OCI-LY7 (cell line): ENCODE measurements at regions not wholly inside any gene's neighbourhood (a gene's known extent, or its start where the extent isn't known, plus 50 kb on each side); places are given as distances from the start of the nearest gene placed in this dataset.

Experiments used
- BruUV-seq: library from RNA; stranded (reverse); fragments of 400-500 nt; replicated peaks from 2 replicates; lab custom pipeline; 2021; lab: Mats Ljungman, UMichigan
- CTCF ChIA-PET: fragments of 300-600 bp; sonication (Branson Sonifier 250); formaldehyde crosslinking; loops from one replicate; lab custom pipeline; 2022; ENCODE audit warnings: antibody characterized with exemption; ENCODE audit not compliant: unreplicated experiment; lab: Charles Lee
- POLR2A ChIA-PET: fragments of 300-600 bp; sonication (Branson Sonifier 250); formaldehyde crosslinking; loops from one replicate; lab custom pipeline; 2022; ENCODE audit warnings: antibody characterized with exemption; lab: Charles Lee
- DNase-seq: peaks from one replicate; pipeline ENCODE4 v3.0.0-alpha.2; 2015; ENCODE audit warnings: low spot score
- H2AFZ ChIP-seq: fragments of 200-600 bp; sonication (generic), shearing (Covaris generic); 2 replicates; pipeline ENCODE4 v1.6.1; 2014; ENCODE audit warnings: mild to moderate bottlenecking, antibody characterized with exemption, low read length, moderate library complexity
- H3K27ac ChIP-seq: fragments of 200-600 bp; sonication (generic); 2 replicates; pipeline ENCODE4 v1.5.1; 2014; ENCODE audit warnings: mixed run types, low read depth, mild to moderate bottlenecking, moderate library complexity, low read length, inconsistent platforms; ENCODE audit not compliant: poor library complexity, severe bottlenecking
- H3K36me3 ChIP-seq: fragments of 200-600 bp; sonication (generic); 2 replicates; pipeline ENCODE4 v1.6.1; 2014; ENCODE audit warnings: mild to moderate bottlenecking, antibody characterized with exemption, low read length, moderate library complexity, mixed read lengths; ENCODE audit not compliant: insufficient read depth
- H3K4me1 ChIP-seq: fragments of 200-600 bp; sonication (generic); 2 replicates; pipeline ENCODE4 v1.5.1; 2014; ENCODE audit warnings: mild to moderate bottlenecking, low read length; ENCODE audit not compliant: insufficient read depth, poor library complexity, severe bottlenecking
- H3K4me2 ChIP-seq: fragments of 200-600 bp; sonication (generic); 2 replicates; pipeline ENCODE4 v1.6.1; 2014; ENCODE audit warnings: mild to moderate bottlenecking, low read length
- H3K4me3 ChIP-seq: fragments of 200-600 bp; sonication (generic); 2 replicates; pipeline ENCODE4 v1.5.1; 2014; ENCODE audit warnings: mild to moderate bottlenecking, low read depth, low read length; ENCODE audit not compliant: poor library complexity, severe bottlenecking
- H3K79me2 ChIP-seq: fragments of 200-600 bp; sonication (generic); 2 replicates; pipeline ENCODE4 v1.6.1; 2016; ENCODE audit warnings: low read depth, mild to moderate bottlenecking, low read length, moderate library complexity, mixed read lengths; ENCODE audit not compliant: insufficient read depth
- H3K9me2 ChIP-seq: fragments of 200-600 bp; sonication (generic); 2 replicates; pipeline ENCODE4 v1.6.1; 2016; ENCODE audit warnings: mild to moderate bottlenecking, low read length, mixed read lengths; ENCODE audit not compliant: insufficient read depth
- H3K9me3 ChIP-seq: fragments of 200-600 bp; sonication (generic); 2 replicates; pipeline ENCODE4 v1.6.1; 2014; ENCODE audit warnings: mild to moderate bottlenecking, mixed run types, low read length, mixed read lengths
- H4K20me1 ChIP-seq: fragments of 200-600 bp; sonication (generic); 2 replicates; pipeline ENCODE4 v1.6.1; 2014; ENCODE audit warnings: mild to moderate bottlenecking, antibody characterized with exemption, low read length, moderate library complexity, mixed read lengths; ENCODE audit not compliant: insufficient read depth
- EZH2phosphoT487 ChIP-seq: fragments of 200-600 bp; sonication (generic); IDR thresholded peaks from 2 replicates; pipeline ENCODE4 v1.6.1; 2018; ENCODE audit warnings: low read depth, borderline replicate concordance, mild to moderate bottlenecking, mixed run types, antibody characterized with exemption, low read length, moderate library complexity, mixed read lengths
- intact Hi-C: fragments of 100-400 bp; cut with micrococcal nuclease; formaldehyde crosslinking; loops from one replicate; pipeline ENCODE4 v1.10.0; 2022; ENCODE audit not compliant: unreplicated experiment
- TF ChIP-seq, protein P1 (sequence below): fragments of 200-600 bp; sonication (generic); conservative IDR thresholded peaks from 2 replicates; pipeline ENCODE4 v1.5.1; 2014; ENCODE audit warnings: mild to moderate bottlenecking, antibody characterized with exemption, low read length, moderate library complexity, mixed read lengths

DNA sequence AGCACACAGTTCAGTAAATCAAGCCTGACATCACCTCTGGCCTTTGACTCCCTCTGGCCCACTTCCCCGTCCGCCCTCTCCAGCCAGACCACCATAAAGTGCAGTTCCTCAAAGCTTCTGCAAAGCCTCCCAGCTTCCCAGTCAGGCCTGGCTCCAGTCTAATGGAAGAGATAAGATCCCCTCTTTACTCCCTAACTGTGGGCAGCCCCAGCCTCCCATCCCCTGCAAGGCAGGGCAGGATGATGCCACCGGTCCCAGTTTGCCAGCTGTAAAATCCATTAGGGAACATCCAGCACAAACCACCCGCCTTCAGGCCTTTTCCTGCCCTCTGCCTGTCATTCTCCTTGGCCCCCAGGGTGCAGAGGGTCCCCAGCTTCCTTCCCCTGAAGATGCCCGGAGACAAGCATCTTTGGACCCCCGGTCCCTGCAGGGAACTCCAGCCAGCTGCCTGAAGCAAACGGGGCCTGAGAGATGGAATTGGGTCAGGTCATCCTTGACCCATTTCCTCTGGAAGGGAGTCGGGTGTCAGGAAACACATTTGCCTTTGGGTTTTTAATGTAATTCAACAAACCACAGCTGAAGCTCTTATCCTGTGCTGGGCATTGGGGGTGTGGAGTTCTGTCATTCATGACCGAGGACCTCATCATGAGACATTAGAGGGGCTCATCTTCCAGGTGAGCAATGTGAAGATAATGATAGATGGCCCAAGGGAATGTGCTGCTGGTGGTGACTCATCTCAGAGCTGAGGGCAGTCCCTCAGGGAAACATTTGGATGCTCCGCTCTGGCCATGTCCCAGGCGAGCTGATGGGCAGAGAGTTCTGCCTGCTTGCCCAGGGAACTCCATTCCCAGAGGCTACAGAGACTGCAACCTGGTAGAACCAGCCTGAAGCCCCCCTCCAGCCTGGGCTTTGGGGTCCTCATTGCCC is 93.8 kb upstream of the CLMN start:
- Histone ChIP-seq H3K9me2 (no peaks in the 10 kb centered on the region), H4K20me1 (no peaks in the 10 kb centered on the region), H3K4me1 (no peaks in the 10 kb centered on the region), H3K36me3 (no peaks in the 10 kb centered on the region), H3K4me3 (no peak overlapping the region), H3K79me2 (no peaks in the 10 kb centered on the region), H3K4me2 (no peak overlapping the region), H3K27ac (no peak overlapping the region), H2AFZ (no peak overlapping the region), H3K9me3 (no peaks in the 10 kb centered on the region)
- CTCF ChIA-PET = no interaction called here
- no peak for DNase-seq
- intact Hi-C loops = no loop called here
- POLR2A ChIA-PET = interaction anchor here (0.6 to 0.7 kb wide), 2 partner anchors 39 to 1923 kb away, joined by 3 to 7 read pairs; no protein-coding TSS in a partner anchor
- TF ChIP-seq, protein P1, sequence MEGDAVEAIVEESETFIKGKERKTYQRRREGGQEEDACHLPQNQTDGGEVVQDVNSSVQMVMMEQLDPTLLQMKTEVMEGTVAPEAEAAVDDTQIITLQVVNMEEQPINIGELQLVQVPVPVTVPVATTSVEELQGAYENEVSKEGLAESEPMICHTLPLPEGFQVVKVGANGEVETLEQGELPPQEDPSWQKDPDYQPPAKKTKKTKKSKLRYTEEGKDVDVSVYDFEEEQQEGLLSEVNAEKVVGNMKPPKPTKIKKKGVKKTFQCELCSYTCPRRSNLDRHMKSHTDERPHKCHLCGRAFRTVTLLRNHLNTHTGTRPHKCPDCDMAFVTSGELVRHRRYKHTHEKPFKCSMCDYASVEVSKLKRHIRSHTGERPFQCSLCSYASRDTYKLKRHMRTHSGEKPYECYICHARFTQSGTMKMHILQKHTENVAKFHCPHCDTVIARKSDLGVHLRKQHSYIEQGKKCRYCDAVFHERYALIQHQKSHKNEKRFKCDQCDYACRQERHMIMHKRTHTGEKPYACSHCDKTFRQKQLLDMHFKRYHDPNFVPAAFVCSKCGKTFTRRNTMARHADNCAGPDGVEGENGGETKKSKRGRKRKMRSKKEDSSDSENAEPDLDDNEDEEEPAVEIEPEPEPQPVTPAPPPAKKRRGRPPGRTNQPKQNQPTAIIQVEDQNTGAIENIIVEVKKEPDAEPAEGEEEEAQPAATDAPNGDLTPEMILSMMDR = no peak
- TF ChIP-seq EZH2phosphoT487 = no peak
- no TSS peak for BruUV-seq

DNA sequence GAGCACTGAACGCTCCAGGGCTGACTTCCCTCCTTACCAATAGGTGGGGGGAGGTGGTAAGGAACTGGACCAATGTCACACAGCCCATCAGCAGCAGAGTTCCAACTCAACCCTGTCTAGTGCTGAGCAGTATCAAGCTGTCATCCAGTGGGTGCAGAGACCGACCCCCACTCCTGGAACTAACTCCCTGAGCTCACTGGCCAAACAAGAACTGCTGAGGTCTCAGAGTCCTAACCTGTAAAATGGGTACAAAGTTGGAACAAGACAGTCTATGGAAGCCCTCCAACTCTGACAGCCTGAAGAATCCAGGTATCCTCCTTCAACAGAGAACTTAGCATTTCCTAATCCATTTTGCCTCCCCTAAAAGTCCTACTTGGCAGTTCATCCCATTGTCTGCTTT is 91.1 kb upstream of the CLMN start:
- DNase-seq = no peak
- Histone ChIP-seq H3K79me2 (no peaks in the 10 kb centered on the region), H3K36me3 (no peaks in the 10 kb centered on the region), H3K27ac (no peak overlapping the region), H3K4me2 (no peak overlapping the region), H3K4me1 (no peaks in the 10 kb centered on the region), H4K20me1 (no peaks in the 10 kb centered on the region), H3K9me3 (no peaks in the 10 kb centered on the region), H2AFZ (no peak overlapping the region), H3K9me2 (no peaks in the 10 kb centered on the region), H3K4me3 (no peak overlapping the region)
- CTCF ChIA-PET = no interaction called here
- intact Hi-C loops = no loop called here
- BruUV-seq = no TSS peak
- TF ChIP-seq EZH2phosphoT487 = no peak
- TF ChIP-seq, protein P1 = no peak
- POLR2A ChIA-PET = no interaction called here
